WTC11 (cell line): ENCODE measurements at regions not wholly inside any gene's neighbourhood (a gene's known extent, or its start where the extent isn't known, plus 50 kb on each side); places are given as distances from the start of the nearest gene placed in this dataset.

Experiments used
- ATAC-seq: fragments of 200-7000 bp; cut with Tn5 transposase; 2 replicates; pipeline ENCODE4 v1.10.0; 2021; ENCODE audit warnings: mild to moderate bottlenecking, moderate library complexity
- CTCF ChIA-PET: fragments of 300-600 bp; sonication (Branson Sonifier 250); formaldehyde crosslinking; loops from one replicate; lab custom pipeline; 2021; ENCODE audit warnings: antibody characterized with exemption; lab: Charles Lee
- POLR2A ChIA-PET: fragments of 350-600 bp; sonication (Branson Sonifier 250); formaldehyde crosslinking; loops from one replicate; lab custom pipeline; 2021; ENCODE audit warnings: antibody characterized with exemption; lab: Charles Lee
- DNase-seq: peaks from one replicate; pipeline ENCODE4 v3.0.0; 2021; ENCODE audit warnings: low spot score
- H3K27ac Mint-ChIP-seq: 2 replicates; pipeline ENCODE4 v1.8.0; 2021; ENCODE audit warnings: mixed read lengths
- H3K27me3 Mint-ChIP-seq: 2 replicates; pipeline ENCODE4 v1.8.0; 2021; ENCODE audit warnings: low read depth, mild to moderate bottlenecking, moderate library complexity, mixed read lengths
- H3K36me3 Mint-ChIP-seq: 2 replicates; pipeline ENCODE4 v1.8.0; 2021; ENCODE audit warnings: mixed read lengths
- H3K4me1 Mint-ChIP-seq: 2 replicates; pipeline ENCODE4 v1.8.0; 2022; ENCODE audit warnings: mixed read lengths
- H3K4me3 Mint-ChIP-seq: 2 replicates; pipeline ENCODE4 v1.8.0; 2021; ENCODE audit warnings: mild to moderate bottlenecking, moderate library complexity, mixed read lengths
- H3K9me3 Mint-ChIP-seq: 2 replicates; pipeline ENCODE4 v1.8.0; 2021; ENCODE audit warnings: mixed read lengths
- CBFB ChIP-seq: sonication (generic); formaldehyde crosslinking; IDR thresholded peaks from 2 replicates; pipeline ENCODE4 v1.8.1; 2022; ENCODE audit warnings: mild to moderate bottlenecking, low read depth, missing genetic modification reagents
- CREM ChIP-seq: sonication (generic); formaldehyde crosslinking; IDR thresholded peaks from 2 replicates; pipeline ENCODE4 v1.8.1; 2022; ENCODE audit warnings: mild to moderate bottlenecking, missing genetic modification reagents, moderate library complexity
- ETV6 ChIP-seq: sonication (generic); formaldehyde crosslinking; IDR thresholded peaks from 2 replicates; pipeline ENCODE4 v1.8.1; 2022; ENCODE audit warnings: mild to moderate bottlenecking, missing genetic modification reagents
- FOXP1 ChIP-seq: sonication (generic); formaldehyde crosslinking; IDR thresholded peaks from 2 replicates; pipeline ENCODE4 v1.8.0; 2022; ENCODE audit warnings: missing genetic modification reagents, mild to moderate bottlenecking, moderate library complexity, borderline replicate concordance
- HMGA2 ChIP-seq: fragments of 250-450 bp; sonication (Bioruptor Pico); IDR thresholded peaks from 2 replicates; pipeline ENCODE4 v1.4.0; 2021; ENCODE audit warnings: mild to moderate bottlenecking, moderate library complexity
- IRF2 ChIP-seq: sonication (generic); formaldehyde crosslinking; IDR thresholded peaks from 2 replicates; pipeline ENCODE4 v1.8.0; 2022; ENCODE audit warnings: low read depth, missing genetic modification reagents, borderline replicate concordance
- NFATC4 ChIP-seq: fragments of 250-450 bp; sonication (Bioruptor Pico); IDR thresholded peaks from 2 replicates; pipeline ENCODE4 v1.9.0; 2021; ENCODE audit warnings: mild to moderate bottlenecking
- NR1H2 ChIP-seq: sonication (generic); formaldehyde crosslinking; IDR thresholded peaks from 2 replicates; pipeline ENCODE4 v1.9.0; 2021; ENCODE audit warnings: mild to moderate bottlenecking, moderate library complexity, missing genetic modification reagents
- PRRX2 ChIP-seq: fragments of 250-450 bp; sonication (Bioruptor Pico); IDR thresholded peaks from 2 replicates; pipeline ENCODE4 v1.8.0; 2021; ENCODE audit warnings: mild to moderate bottlenecking
- RELA ChIP-seq: sonication (generic); formaldehyde crosslinking; IDR thresholded peaks from 2 replicates; pipeline ENCODE4 v1.8.1; 2022; ENCODE audit warnings: missing genetic modification reagents, mild to moderate bottlenecking, borderline replicate concordance
- SP1 ChIP-seq: sonication (generic); formaldehyde crosslinking; conservative IDR thresholded peaks from 2 replicates; pipeline ENCODE4 v1.8.1; 2022; ENCODE audit warnings: missing genetic modification reagents
- STAT6 ChIP-seq: sonication (generic); formaldehyde crosslinking; conservative IDR thresholded peaks from 2 replicates; pipeline ENCODE4 v1.8.1; 2023; ENCODE audit warnings: mild to moderate bottlenecking, low read depth, missing genetic modification reagents, moderate library complexity
- TEAD1 ChIP-seq: sonication (generic); formaldehyde crosslinking; IDR thresholded peaks from 2 replicates; pipeline ENCODE4 v1.8.0; 2022; ENCODE audit warnings: mild to moderate bottlenecking, missing genetic modification reagents
- ZNF138 ChIP-seq: sonication (generic); formaldehyde crosslinking; conservative IDR thresholded peaks from 2 replicates; pipeline ENCODE4 v1.8.1; 2022; ENCODE audit warnings: mild to moderate bottlenecking, moderate library complexity, missing genetic modification reagents
- ZNF423 ChIP-seq: fragments of 250-450 bp; sonication (Bioruptor Pico); IDR thresholded peaks from 2 replicates; pipeline ENCODE4 v2.1.2; 2022; ENCODE audit warnings: mild to moderate bottlenecking, moderate library complexity
- TF ChIP-seq, protein P1 (sequence below): sonication (generic); formaldehyde crosslinking; IDR thresholded peaks from 2 replicates; pipeline ENCODE4 v1.8.0; 2022; ENCODE audit warnings: missing genetic modification reagents
- TF ChIP-seq, protein P2 (sequence below): sonication (generic); formaldehyde crosslinking; IDR thresholded peaks from 2 replicates; pipeline ENCODE4 v1.8.0; 2023; ENCODE audit warnings: missing genetic modification reagents

DNA sequence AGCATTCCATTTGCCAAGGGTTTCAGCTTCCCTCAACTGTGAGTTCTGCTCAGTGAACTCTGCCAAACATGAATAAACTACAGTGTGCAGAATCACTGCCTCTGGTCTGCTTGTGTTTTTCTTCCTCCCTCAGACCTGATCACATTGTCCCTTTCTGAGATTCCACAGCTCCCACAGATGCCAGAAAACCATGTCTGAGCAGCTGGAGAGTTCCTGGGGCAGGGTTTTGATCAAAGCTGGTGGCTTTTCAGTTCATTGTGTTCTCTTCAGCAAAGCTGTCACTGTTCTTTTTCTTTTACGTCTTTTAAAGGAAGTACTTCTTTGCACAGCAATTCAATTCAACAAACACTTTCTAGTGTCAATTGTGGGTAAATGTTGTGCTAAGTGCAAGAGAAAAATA, 555.8 kb downstream of the RBFOX1 start:
- ATAC-seq = no peak
- Mint-ChIP-seq H3K27ac (no peak overlapping the region), H3K27me3 (no peaks in the 10 kb centered on the region), H3K4me3 (no peak overlapping the region), H3K4me1 (no peaks in the 10 kb centered on the region), H3K36me3 (peaks cover 22% of the 10 kb centered on the region), H3K9me3 (peaks cover 65% of the 10 kb centered on the region)
- TF ChIP-seq ETV6 (CRISPR knock-in tag) (no peak), HMGA2 (CRISPR knock-in tag) (no peak), TEAD1 (CRISPR knock-in tag) (no peak), ZNF138 (CRISPR knock-in tag) (no peak)
- TF ChIP-seq, protein P1, sequence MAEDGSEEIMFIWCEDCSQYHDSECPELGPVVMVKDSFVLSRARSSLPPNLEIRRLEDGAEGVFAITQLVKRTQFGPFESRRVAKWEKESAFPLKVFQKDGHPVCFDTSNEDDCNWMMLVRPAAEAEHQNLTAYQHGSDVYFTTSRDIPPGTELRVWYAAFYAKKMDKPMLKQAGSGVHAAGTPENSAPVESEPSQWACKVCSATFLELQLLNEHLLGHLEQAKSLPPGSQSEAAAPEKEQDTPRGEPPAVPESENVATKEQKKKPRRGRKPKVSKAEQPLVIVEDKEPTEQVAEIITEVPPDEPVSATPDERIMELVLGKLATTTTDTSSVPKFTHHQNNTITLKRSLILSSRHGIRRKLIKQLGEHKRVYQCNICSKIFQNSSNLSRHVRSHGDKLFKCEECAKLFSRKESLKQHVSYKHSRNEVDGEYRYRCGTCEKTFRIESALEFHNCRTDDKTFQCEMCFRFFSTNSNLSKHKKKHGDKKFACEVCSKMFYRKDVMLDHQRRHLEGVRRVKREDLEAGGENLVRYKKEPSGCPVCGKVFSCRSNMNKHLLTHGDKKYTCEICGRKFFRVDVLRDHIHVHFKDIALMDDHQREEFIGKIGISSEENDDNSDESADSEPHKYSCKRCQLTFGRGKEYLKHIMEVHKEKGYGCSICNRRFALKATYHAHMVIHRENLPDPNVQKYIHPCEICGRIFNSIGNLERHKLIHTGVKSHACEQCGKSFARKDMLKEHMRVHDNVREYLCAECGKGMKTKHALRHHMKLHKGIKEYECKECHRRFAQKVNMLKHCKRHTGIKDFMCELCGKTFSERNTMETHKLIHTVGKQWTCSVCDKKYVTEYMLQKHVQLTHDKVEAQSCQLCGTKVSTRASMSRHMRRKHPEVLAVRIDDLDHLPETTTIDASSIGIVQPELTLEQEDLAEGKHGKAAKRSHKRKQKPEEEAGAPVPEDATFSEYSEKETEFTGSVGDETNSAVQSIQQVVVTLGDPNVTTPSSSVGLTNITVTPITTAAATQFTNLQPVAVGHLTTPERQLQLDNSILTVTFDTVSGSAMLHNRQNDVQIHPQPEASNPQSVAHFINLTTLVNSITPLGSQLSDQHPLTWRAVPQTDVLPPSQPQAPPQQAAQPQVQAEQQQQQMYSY (CRISPR knock-in tag) = no peak
- TF ChIP-seq, protein P2, sequence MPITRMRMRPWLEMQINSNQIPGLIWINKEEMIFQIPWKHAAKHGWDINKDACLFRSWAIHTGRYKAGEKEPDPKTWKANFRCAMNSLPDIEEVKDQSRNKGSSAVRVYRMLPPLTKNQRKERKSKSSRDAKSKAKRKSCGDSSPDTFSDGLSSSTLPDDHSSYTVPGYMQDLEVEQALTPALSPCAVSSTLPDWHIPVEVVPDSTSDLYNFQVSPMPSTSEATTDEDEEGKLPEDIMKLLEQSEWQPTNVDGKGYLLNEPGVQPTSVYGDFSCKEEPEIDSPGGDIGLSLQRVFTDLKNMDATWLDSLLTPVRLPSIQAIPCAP (CRISPR knock-in tag) = no peak
- ChIA-PET POLR2A (no interaction called here), CTCF (no interaction called here)
- DNase-seq = no peak

DNA sequence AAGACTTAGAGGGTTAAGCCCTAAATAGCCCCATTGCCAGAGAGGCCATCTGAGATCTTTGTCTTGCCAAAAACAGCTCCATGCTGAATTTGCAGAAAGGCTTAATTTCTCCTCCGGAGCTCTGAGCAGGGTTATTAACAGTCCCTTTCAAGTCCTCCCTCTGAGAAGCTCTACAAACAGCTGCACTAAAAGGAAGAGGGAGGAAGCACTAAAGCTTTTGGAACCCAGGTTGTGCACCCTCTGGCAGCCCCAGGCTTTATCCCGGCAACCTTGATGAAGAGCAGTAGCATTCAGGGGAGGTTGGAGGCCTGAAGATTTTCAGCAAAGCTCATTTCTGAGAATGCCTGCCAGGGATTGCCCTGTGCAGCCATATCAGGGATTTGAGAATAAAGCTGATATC, 554.7 kb downstream of the RBFOX1 start:
- H3K27me3 Mint-ChIP-seq = no peaks in the 10 kb centered on the region
- CTCF ChIA-PET = no interaction called here
- POLR2A ChIA-PET = no interaction called here
- no peaks in the 10 kb centered on the region for H3K4me1 Mint-ChIP-seq
- H3K36me3 Mint-ChIP-seq = peaks cover 28% of the 10 kb centered on the region
- DNase-seq (no peak), ATAC-seq (no peak)
- H3K27ac Mint-ChIP-seq = no peak overlapping the region
- H3K4me3 Mint-ChIP-seq = no peak overlapping the region
- peaks cover 65% of the 10 kb centered on the region for H3K9me3 Mint-ChIP-seq
- TF ChIP-seq SP1 (CRISPR knock-in tag) = no peak
- no peak for TF ChIP-seq HMGA2 (CRISPR knock-in tag)
- no peak for TF ChIP-seq ZNF423 (CRISPR knock-in tag)
- TF ChIP-seq RELA (CRISPR knock-in tag) = no peak
- TF ChIP-seq NFATC4 (CRISPR knock-in tag) = no peak
- TF ChIP-seq NR1H2 (CRISPR knock-in tag) = no peak
- TF ChIP-seq CBFB (CRISPR knock-in tag) = no peak
- TF ChIP-seq FOXP1 (CRISPR knock-in tag) = no peak
- no peak for TF ChIP-seq STAT6 (CRISPR knock-in tag)
- TF ChIP-seq IRF2 (CRISPR knock-in tag) = no peak
- no peak for TF ChIP-seq PRRX2 (CRISPR knock-in tag)
- TF ChIP-seq, protein P2 (CRISPR knock-in tag) = no peak
- no peak for TF ChIP-seq CREM (CRISPR knock-in tag)
